ENCODE measurements at regions not wholly inside any gene's neighbourhood (a gene's known extent, or its start where the extent isn't known, plus 50 kb on each side); places are given as distances from the start of the nearest gene placed in this dataset.

DNA sequence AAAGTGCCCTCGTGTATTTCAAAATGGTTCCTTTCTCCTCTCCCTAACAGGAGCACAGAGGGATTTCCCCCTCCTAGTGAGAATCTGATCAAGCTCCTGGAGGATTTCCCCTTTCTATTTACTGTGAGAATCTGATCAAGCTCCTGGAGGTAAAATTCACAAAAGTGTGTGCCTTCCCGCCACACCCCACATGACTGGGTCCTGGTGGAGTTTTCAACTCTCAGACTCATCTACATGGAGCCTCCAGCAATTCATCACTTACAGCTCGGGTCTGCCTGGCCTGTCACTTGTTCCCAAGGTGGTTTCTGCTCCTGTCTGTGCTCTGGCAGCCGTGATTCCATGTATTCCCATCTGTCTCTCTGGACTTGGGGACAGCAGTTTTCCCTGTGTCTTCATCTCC is 590.7 kb downstream of the FBXO15 start:
- TF ChIP-seq CTCF (IDR thresholded peaks at IDR 0.05; ENCODE audit: low read depth, low read length): no peak
- no peak for DNase-seq (ENCODE audit: extremely low read depth, low read depth)

DNA sequence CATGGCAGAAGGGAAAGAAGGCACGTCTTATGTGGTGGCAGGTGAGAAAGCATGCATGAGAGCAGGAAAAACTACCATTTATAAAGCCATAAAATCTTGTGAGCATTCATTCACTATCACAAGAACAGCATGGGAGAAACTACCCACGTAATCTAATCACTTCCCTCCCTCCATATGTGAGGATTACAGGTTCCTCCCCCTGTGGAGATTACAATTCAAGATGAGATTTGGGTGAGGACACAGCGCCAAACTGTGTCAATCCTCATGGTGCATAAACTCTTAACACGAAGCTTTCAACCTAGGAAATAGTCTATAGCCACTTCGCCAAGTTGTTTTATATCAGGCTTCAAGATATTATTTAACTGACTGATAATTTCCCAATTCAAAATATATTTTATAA is 595.5 kb downstream of the FBXO15 start:
- no peak for TF ChIP-seq CTCF (IDR thresholded peaks at IDR 0.05; ENCODE audit: low read depth, low read length)
- DNase-seq (ENCODE audit: extremely low read depth, low read depth): no peak

DNA sequence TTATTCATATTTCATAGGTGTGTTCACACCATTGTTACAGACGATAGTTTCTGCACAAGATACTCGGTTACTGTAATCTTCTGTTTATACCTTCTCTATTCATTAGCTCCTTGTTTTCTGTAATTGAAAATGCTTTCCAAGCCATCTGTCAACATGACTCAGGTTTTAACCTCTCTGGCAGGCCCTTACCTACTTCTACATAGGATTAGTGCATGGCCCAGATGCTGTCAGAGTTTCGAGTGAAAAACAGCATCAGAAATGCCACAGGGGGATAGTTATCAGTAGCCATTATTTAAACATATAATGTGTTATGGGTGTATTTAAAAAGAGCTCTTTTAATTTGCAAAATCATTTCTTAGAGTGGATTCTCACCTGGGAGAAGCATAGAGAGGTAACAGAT is 596.4 kb downstream of the FBXO15 start:
- no peak for DNase-seq (ENCODE audit: extremely low read depth, low read depth)
- TF ChIP-seq CTCF (IDR thresholded peaks at IDR 0.05; ENCODE audit: low read depth, low read length): no peak

GRCh38 chr18:73549236-73549635 is 598.4 kb downstream of the FBXO15 start:
- no peak for TF ChIP-seq CTCF (IDR thresholded peaks at IDR 0.05; ENCODE audit: low read depth, low read length)
- DNase-seq (ENCODE audit: extremely low read depth, low read depth): no peak

DNA sequence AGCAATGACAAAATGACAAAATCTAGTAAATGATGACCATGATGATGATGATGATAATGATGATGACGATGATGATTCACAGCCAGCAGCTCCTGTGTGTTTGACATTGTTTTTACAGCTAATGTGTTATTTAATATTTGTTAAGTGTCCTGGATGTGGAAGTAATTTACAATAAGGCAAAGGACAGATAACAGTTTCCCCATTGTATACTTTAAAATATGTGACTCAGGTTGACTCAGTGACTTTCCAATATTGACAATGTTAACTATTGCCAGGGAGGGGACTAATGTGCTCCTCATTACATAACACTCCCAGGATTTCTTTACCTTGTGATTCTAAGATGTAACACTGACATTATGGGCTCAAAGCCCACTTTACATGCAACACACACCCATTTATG is 602.2 kb downstream of the FBXO15 start:
- TF ChIP-seq CTCF (IDR thresholded peaks at IDR 0.05; ENCODE audit: low read depth, low read length): no peak
- no peak for DNase-seq (ENCODE audit: extremely low read depth, low read depth)

GRCh38 chr18:73544617-73545016 is 603.0 kb downstream of the FBXO15 start:
- DNase-seq (ENCODE audit: extremely low read depth, low read depth): no peak
- TF ChIP-seq CTCF (IDR thresholded peaks at IDR 0.05; ENCODE audit: low read depth, low read length): no peak

DNA sequence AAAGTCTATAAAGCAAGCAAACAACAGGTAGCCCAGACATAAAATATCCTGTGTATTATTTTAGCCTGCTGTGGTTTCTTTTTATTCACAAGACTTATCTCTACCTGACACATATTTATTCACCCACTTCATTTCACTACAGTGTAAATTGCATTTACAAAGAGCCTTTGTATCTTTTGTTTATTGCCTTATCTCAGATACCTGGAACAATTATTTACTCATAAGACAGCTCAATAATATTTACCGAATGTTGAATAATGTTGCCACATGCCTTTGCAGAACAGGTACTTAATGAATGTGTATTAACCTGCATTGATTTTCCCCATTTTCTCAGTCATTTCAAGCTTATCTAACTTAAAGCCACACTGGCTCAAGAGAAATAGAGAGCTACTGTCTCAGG is 603.6 kb downstream of the FBXO15 start:
- no peak for TF ChIP-seq CTCF (IDR thresholded peaks at IDR 0.05; ENCODE audit: low read depth, low read length)
- DNase-seq (ENCODE audit: extremely low read depth, low read depth): no peak
